Embryonic facial prominence (tissue), 1 donor: ENCODE measurements at regions not wholly inside any gene's neighbourhood (a gene's known extent, or its start where the extent isn't known, plus 50 kb on each side); places are given as distances from the start of the nearest gene placed in this dataset.
"Not testable (repeated sequence)": the region's sequence is repeated elsewhere in the genome, so short reads cannot be mapped to it uniquely, and the experiment has no call there.

Experiments
- DNase-seq: peaks from one replicate; pipeline ENCODE4 v3.0.0-alpha.2; 2016; ENCODE audit errors: extremely low spot score

DNA sequence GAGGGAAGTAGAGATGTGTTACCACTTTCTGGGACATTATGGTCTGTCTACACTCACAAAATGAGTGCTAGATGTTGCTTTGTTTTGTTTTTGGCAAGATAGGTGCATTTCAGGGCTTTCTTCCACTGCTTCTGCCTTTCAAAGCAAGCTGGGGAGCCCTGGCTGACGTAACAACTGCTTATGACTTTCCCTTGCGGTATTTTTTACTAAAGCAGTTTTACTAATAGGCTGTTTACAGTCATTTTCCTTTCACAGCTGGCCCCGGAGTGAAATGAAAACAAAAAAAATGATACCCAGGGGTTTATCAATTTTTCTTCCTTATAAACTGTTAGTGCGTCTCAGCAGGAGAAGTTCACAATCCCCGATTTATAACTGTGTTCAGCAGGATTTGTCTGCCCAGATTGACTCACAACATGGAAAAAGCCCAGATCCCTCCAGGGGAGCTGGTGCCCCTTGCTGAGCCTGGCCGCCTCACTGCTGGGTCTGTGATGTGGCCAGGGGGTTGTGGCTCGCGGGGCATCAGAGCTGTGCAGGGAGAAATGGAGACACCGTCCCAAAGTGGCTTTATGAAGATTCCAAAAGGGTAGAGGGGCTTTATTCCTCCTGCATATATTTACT lies 184.4 kb upstream of the HS3ST3A1 start:
- DNase-seq = no peak

DNA sequence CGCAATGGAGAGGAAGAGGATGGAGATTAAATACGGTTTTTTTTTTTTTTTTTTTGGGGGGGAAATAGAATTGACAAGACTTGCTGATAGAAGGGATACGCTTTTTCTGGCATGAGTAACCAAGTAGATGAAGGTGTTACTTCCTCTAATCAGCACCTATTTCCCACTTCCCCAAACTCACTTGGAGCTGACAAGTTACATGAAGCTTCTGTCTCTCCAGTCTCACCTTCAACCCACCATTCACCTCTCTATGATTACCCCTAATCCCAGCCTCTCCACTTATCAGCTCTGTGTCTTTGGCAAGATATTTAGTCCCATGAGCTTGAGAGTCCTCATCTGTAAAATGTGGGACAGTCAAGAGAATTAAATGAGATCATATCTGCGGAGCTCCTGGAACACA lies 185.9 kb upstream of the HS3ST3A1 start:
- no peak for DNase-seq

DNA sequence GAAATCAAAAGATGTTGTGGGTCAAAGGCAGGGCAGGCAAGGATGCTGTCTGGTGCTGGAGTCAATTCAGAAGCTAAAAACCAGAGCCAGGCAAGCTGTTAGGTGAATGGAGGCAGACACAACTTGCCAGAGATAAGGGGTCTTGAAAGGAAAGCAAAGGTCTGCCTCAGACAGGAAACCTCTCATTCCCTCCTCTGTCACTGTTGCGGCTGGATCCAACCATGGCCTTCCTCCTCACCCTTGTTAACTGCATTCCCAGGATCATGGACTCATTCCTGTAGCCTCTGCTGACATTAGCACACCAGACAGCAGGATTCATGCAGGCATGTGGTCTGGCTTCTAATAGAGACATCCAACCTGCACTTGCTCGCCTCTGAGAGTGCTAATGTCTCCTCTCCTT lies 186.7 kb upstream of the HS3ST3A1 start:
- no peak for DNase-seq

DNA sequence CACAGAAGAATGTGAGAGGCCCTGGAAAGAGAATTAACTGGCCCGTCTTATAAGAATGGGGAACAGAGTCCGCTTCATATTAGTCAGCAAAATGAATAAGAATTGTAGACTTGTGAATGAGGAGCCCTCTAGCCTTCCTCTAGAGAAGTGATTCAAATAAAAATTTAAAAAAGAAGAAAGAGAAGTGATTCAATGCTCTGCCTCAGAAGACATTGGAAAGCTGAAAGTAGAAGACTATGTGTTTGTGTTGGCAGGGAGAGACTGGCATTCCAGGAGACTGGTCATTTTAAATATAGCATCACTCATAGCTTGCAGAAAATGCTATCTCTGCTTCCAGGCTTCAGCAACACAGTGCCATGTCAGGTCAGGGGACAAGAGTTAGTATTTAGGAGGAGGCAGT lies 190.6 kb upstream of the HS3ST3A1 start:
- no peak for DNase-seq

DNA sequence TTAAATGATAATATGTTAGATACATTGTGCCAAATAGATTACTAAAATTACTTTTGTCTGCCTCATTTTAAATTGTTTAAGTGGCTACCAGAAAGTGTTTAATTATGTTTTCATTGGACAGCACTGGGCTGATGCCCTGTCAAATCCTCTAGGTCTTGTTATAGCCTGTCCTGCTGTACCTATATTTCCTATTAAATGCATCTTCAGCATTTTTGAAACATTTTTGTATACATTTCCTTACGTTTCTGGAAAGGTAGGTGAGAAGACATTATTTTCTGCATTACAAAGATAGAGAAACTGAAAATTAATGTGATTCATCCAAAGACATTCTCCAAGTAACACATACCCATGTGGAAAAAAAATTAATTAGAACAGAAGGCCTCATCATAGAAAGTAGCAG lies 192.2 kb upstream of the HS3ST3A1 start:
- DNase-seq = no peak

DNA sequence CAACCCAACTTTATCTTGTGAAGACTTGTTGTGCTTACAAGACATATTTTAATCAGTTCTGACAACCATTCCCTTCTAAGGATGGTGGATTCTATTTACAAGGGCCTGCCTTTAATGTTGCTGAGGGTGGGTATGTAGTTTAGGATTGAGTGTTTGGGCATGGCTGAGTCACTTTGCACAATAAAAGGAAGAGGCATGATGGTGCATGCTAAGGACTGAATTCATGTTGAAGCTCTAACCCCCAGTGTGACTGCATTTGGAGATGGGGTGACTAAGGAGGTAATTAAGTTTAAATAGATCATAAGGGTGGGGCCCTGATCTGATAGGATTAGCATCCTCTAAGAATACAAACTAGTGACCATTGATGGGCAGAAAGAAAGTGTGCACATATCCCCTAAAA lies 196.1 kb upstream of the HS3ST3A1 start:
- DNase-seq = no peak

DNA sequence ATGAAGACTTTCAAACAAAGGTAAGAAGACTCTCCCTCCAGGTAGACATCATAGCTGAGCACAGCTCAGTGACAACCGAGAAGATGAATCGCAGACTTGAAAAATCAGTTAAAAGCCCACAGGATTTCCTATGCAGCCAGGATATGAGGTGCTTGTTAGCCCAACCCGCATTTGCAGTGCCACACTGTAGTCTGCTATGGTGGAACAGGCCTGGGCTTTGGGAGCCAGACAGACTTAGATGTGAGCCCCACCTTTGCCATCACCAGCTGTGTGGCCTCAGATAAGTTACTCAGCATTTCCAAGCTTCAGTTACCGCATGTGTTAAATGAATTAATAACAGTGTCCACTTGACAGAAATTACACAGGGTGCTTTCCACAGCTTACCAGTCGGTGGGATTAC lies 204.4 kb upstream of the HS3ST3A1 start:
- no peak for DNase-seq

DNA sequence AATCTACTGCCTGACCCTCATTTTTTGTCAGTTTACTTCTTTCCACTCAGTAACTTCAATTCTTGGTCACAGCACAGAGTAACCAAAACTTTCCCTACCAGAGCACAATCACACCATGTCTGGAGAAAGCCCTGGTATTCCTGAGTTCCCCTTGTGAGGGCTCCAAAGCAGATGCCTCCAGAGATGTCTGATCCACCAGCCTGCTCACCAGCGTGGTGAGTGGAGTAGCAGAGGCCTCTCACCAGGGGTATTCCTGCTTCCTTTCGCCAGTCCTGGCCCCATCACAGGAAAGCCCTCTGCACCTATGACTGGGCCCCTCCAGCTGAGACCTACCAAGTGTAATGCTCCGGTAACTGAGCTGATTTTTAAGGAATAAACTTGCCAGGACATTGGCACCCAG lies 205.4 kb upstream of the HS3ST3A1 start:
- DNase-seq = no peak

DNA sequence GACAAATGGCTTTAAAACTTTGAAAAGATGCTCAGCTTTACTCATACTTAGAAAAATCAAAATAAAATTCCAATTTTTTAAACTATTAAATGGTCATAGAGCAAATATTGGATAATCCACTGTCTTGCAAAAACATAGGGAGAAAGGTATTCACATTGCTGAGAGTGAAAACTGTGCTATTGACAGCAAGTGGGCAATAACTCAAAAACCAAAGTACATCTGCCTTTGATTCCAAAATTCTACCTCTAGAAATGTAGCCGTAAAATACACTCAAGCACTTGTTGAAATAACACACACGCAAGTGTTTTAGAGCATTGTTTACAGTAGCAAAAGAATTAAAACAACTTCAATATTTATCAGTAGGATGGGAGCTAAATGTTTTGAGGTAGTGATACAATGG lies 210.6 kb upstream of the HS3ST3A1 start:
- DNase-seq = no peak

DNA sequence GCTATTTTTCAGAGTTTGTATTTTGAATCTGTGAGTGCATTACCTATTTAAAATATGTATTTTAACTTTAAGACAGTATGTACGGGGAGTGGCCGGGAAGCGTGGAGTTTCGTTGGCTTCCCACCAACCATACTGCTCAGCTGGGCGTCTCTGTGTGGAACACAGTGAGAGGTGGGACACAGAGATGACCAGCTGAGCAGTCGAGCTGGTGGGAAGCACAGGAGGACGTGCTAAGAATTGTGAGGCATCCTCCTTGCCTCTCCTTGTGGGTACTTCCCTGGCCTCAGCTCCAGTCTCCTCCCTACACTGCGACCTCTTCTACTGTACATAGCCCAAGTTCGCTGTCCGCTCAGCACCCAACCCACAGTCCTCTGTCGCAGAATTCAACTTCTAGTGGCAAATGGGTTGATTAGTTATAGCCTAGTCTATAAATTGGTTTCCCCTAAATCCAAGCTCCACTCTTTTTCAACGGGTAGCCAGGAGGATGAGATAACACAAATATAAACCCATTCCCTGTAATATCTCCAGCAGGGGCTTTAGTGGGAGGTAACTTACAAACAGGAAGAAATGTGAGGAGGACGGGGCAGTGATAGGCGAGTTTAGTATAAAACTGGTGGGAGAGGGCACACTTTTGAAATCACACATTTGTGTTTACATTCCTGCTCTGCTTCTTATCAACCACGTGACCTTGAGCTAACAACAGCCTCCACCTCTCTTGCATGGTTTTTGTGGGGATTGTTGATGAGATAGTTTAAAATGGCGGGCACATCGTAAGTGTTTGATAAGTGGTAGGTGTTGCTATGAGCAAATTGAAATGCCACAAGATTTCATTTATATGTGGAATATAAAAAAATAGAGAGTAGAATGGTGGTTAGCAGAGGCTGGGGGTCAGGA lies 211.9 kb upstream of the HS3ST3A1 start:
- DNase-seq = no peak

DNA sequence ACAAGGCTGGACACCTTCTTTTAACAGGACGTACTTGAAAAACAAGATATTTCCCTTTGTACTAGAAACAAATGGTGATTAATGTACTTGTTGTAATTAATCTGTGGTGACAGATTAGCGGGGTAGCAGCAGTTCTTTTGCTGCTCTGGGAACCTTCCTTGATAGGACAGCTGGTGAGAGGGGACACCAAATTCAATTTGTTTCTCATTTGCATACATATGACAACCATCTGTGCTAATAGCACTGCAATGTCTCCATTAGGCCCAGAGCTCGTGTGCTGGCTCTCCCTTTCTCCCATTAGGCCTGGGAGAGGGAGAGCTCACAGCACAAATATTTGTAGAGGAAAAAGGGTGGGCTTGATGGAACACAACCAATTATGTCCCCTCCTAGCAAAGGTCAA lies 221.0 kb upstream of the HS3ST3A1 start:
- DNase-seq = no peak

DNA sequence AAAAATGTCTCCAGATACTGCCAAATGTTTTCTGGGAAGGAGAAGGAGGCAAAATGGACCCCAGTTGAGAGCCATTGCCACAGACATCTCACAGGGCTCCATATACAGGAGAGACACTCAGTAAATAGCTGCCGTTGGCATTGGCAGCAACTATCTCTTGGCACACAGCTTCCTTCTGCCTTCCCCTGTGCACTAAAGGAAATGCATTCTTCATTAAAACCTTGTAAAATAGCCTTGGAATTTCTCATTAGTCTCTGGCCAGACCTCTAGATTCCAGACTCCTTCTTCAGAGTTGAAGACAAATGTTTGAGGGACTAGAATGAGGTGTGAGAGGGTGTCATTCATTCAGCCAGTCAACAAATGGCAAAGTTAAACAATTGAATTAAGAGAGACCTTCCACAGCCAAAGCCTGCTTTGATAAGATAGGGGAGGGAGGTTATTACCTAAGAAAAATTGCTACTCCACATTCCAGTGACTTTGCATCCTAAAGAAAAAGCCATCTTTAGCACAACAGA lies 223.9 kb upstream of the HS3ST3A1 start:
- DNase-seq = no peak

DNA sequence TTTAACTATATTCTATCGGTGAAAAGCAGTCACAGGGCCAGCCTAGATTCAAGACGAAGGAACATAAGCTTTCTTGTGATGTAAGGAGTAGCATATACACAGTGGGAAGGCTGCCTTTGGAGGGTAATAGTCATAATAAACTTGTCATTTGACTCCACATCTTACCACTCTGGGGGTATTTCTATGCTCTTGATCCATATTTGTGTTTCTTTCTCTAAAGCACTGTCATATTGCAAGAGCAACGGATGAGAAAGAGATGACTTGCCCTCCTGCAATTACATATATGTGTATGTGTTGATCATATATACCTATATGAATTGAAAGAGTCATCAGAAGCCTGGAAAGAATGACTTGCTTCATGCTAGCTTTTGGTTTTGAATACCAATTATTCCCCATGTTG lies 225.4 kb upstream of the HS3ST3A1 start:
- no peak for DNase-seq

DNA sequence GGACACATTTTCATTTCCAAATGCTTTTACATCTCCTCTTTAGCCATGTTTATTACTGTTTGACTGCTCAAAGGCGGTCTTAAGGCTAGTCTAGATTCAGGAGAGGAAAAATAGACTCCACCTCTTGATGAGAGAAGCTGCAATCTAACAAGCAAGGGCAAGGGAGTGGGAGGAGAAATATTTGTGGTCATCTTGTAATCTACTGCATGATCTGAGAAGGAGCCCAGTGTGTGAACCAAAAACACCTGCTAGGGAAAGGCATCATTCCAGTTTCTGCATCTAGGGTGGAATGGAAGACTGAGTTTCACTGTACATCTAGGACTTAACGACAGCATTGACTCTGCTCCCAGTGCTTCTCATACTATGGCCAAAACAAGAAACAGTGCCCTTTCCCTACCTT lies 232.2 kb upstream of the HS3ST3A1 start:
- no peak for DNase-seq

DNA sequence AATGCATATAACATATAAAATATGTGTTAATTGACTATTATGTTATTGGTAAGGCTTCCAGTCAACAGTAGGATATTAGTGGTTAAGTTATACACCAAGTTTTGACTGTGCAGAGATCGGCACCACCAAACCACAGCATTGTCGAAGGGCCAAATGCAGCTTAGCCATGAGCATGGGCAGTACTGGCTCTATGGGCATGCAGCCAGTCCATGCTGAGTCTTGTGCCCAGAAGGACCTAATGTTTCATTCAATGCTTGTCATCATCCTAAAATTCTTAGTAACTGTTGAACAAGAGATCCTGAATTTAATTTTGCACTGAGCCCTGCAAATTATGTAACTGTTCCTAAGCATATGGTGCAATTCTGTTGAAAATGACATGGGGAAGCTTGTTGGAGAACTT lies 233.4 kb upstream of the HS3ST3A1 start:
- DNase-seq = no peak

DNA sequence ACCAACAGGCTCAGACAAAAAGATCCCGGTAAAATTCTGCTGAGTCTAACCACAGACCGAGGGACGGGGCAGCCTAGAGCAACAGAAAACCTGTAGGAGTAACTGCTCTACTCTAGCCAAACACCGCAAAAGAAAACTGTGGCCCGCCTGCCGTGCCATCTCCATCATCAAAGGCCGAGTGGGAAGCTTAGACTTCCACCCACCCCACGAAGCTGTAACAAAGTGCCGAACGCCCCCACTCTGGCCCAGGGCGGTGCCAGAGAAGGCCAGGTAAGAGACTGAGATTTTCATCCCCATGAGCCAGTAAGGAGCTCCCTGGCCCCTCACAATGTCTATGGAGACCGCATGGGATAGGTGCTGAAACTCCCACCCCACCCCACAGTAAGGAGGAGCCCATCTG lies 231.9 kb upstream of the COX10 start:
- no peak for DNase-seq

DNA sequence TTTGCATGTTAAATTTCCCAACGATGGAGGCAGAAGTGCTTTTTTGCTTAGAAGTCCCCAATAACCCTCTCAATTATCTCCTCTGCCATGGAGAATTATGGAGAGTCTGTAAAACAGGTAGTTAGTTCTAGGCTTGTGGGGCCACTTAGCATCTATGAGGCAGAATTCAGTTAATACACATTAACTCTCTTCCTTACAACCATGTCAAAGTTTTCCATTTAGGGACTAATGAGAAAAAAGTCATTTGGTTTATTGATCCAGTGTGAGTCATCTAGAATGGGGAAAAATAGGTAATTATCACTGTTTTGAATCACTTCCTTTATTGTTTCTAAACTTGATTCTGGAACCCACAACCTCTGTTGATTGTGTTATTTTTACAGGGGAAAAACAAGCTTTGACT lies 229.1 kb upstream of the COX10 start:
- no peak for DNase-seq

DNA sequence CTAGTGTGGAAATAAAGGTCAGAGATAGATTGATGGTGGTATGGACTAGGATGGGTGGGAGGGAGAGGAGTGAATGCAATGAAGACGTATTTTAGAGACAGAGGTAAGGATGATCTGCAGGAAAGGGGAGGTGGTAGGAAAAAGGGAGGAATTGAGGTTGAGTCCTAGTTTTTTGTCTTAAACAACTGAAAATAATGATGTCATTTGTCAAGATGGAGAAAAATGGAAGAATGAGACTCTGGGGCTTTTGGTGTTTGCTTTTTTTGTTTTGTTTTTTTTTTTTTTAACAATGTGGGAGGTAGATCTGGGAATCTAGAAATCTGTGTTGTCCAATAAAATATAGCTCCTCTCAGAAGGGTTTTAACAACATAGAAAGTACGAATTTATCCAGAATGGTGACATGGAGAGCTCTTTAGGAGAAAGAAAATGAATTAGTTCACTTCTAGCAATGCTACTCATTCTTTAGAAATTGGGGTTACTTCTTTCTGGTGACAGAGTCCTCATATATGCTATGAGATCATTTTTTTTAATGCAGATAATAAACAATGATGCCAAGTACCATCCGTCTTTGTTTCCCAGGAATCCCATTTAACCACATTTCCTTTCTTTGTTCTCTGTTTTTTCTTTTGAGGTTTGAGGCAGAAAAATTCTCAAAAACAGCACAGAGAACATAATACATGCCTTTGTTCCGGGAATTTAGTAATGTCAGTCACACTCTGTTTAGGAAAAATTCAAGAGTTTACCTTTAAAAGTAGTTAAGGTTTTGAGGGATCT lies 225.3 kb upstream of the COX10 start:
- DNase-seq = no peak

DNA sequence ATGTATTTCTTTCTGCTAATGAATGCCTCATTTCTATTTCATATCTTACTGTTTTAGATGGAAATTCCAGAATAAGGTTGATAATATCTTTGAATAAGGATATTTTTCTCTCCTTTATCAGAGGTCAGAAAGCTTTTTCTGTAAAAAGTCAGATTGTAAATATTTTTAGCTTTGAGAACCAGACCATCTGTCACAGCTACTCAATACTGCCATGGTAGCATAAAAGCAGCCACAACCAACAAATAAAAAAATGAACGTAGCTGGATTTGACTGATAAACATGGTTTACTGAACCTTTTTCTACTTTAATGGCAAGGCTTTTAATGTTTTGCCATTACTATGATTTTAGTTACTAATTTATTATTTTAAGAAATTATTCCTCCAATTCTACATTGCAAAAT lies 217.4 kb upstream of the COX10 start:
- no peak for DNase-seq

DNA sequence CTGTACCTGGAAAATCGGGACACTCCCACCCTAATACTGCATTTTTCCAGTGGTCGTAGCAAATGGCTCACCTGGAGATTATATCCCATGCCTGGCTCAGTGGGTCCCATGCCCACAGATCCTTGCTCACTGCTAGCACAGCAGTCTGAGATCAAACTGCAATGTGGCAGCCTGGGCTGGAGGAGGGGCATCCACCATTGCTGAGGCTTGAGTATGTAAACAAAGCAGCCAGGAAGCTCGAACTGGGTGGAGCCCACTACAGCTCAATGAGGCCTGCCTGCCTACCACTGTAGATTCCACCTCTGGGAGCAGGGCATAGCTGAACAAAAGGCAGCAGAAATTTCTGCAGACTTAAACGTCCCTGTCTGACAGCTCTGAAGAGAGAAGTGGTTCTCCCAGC lies 213.6 kb upstream of the COX10 start:
- not testable (repeated sequence) for DNase-seq

DNA sequence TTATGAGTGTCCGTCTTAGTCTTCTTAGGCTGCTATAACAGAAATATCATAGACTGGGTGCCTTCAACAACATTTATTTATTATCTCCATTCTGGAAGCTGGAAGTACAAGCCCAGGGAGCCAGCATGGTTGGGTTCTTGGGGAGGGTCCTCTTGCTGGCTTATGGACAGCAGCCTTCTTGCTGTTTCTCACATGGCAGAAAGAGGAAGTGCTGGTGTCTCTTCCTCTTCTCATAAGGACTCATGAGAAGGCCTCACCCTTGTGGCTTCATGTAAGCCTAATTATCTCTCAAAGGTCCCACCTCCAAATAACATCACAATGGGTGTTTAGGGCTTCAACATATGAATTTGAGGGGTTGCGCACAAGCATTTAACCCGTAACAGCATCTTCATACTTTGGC lies 207.0 kb upstream of the COX10 start:
- no peak for DNase-seq

DNA sequence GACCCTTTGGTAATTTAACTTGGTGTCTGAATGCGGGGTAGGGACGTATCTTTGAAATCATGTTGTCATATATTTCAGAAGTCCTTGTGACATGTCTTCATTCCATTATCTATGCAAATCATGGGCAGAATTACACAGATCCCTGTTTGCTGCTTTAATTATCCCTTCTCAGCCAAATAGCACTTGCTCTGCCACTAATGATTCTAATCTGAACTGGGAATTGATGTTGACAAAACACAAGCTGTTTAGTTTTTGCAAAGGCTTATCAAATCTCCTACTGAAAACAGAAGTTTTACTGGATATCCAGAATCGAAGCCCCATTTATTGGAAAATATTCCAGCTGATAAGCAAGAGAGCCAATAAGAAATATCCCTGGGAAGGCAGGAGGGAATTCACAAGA lies 205.9 kb upstream of the COX10 start:
- no peak for DNase-seq

DNA sequence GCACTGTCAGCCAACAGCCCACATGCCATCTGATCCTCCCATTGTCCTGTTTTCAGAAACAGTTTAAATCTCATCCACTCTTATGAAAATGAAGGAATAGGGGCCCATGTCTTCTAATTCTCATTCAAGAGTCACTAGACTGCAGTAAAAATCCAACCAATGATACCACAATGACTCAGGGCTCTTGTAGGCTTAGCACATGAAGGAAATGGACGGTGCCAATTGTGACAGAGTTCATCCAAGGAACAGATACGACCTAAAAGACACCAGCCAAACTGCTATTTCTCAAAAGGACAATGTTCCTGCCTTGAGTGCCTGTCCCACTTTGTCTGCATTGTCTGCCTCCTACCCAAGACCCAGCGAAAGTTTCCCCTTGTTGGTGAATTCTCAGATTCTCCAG lies 204.8 kb upstream of the COX10 start:
- DNase-seq = no peak
